ENCODE measurements at regions not wholly inside any gene's neighbourhood (a gene's known extent, or its start where the extent isn't known, plus 50 kb on each side); places are given as distances from the start of the nearest gene placed in this dataset.

DNA sequence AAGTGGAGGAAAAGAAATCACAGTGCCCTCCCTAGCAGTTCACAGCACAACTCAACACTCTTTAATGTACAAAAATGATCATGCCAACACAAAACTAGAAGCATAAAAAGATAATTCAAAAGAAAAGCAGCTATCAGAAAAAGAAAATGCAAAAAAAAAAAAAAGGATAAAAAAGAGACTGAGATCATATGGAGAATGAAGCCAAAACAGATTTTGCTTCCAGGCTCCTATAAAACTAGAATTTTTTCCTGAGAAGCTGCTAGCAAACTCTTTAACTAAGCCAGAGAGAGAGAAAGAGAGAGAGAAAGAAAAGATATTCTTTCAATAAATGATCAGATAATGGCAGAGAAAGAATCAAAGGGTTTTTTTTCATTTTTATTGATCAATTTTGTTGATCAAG, 288.0 kb upstream of the ANKRD30A start:
- ChIA-PET POLR2A (no interaction called here), CTCF (no interaction called here), RAD21 (ENCODE audit: unreplicated experiment) (no interaction called here), SMC1A (ENCODE audit: uncharacterized antibody, unreplicated experiment) (no interaction called here)
- Histone ChIP-seq H3K9me3 (replicated peaks; ENCODE audit: control insufficient read depth, insufficient read depth, low read length) (no peaks in the 10 kb centered on the region), H3K27me3 (replicated peaks in 1 of 2; ENCODE audit: control insufficient read depth in 2 of 2, insufficient read depth in 2 of 2, low read length in 1 of 2) (no peaks in the 10 kb centered on the region), H3K36me3 (ENCODE audit: control insufficient read depth in 2 of 2, insufficient read depth in 2 of 2, low read length in 1 of 2) (no peaks in the 10 kb centered on the region), H2AFZ (ENCODE audit: control insufficient read depth, low read depth, low read length) (no peak overlapping the region), H3K79me2 (ENCODE audit: control insufficient read depth, insufficient read depth, low read length) (no peaks in the 10 kb centered on the region), H3K9ac (ENCODE audit: control insufficient read depth, insufficient read depth, low read length) (no peak overlapping the region), H3K4me1 (ENCODE audit: control insufficient read depth, insufficient read depth, low read length) (no peaks in the 10 kb centered on the region), H3K4me3 (no peak overlapping the region), H3K27ac (ENCODE audit: control insufficient read depth, insufficient read depth) (no peak overlapping the region), H3K4me2 (ENCODE audit: control insufficient read depth, insufficient read depth) (no peak overlapping the region), H4K20me1 (ENCODE audit: control insufficient read depth, insufficient read depth) (no peaks in the 10 kb centered on the region)
- BruUV-seq (replicated peaks), result no TSS peak
- ATAC-seq (no peak), DNase-seq (ENCODE audit: low read depth, low spot score) (no peak), FAIRE-seq (no peak)
- intact Hi-C loops (cut with micrococcal nuclease; ENCODE audit: unreplicated experiment), result no loop called here
- TF ChIP-seq BCLAF1 (IDR thresholded peaks at IDR 0.05), result no peak
- in situ Hi-C loops (cut with MboI), result no loop called here

DNA sequence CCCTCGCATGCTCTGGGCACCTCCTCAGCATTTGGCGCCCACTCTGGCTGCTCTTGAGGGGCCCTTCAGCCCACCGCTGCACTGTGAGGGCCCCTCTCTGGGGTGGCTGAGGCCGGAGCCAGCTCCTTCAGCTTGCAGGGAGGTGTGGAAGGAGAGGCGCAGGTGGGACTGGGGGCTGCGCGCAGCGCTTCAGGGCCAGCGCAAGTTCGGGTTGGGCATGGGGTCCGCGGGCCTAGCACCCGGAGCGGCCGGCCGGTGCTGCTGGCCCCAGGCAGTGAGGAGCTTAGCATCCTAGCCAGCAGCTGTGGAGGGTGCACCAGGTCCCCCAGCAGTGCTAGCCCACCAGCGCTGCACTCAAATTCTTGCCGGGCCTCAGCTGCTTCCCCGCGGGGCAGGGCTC, 305.6 kb upstream of the ANKRD30A start:
- ChIA-PET RAD21 (ENCODE audit: unreplicated experiment) (no interaction called here), POLR2A (no interaction called here), CTCF (no interaction called here), SMC1A (ENCODE audit: uncharacterized antibody, unreplicated experiment) (no interaction called here)
- no peaks in the 10 kb centered on the region for H4K20me1 ChIP-seq (ENCODE audit: control insufficient read depth, insufficient read depth)
- no peaks in the 10 kb centered on the region for H3K4me1 ChIP-seq (ENCODE audit: control insufficient read depth, insufficient read depth, low read length)
- no peaks in the 10 kb centered on the region for H3K79me2 ChIP-seq (ENCODE audit: control insufficient read depth, insufficient read depth, low read length)
- H3K9ac ChIP-seq (ENCODE audit: control insufficient read depth, insufficient read depth, low read length), result no peak overlapping the region
- intact Hi-C loops (cut with micrococcal nuclease; ENCODE audit: unreplicated experiment), result no loop called here
- H2AFZ ChIP-seq (ENCODE audit: control insufficient read depth, low read depth, low read length), result no peak overlapping the region
- no peaks in the 10 kb centered on the region for H3K27me3 ChIP-seq (replicated peaks in 1 of 2; ENCODE audit: control insufficient read depth in 2 of 2, insufficient read depth in 2 of 2, low read length in 1 of 2)
- H3K9me3 ChIP-seq (replicated peaks; ENCODE audit: control insufficient read depth, insufficient read depth, low read length), result no peaks in the 10 kb centered on the region
- WGBS (ENCODE audit: insufficient coverage, insufficient replicate concordance, low lambda C conversion rate, missing lambda C conversion rate), result 67% methylated on average over 12 of the region's 20 CpGs
- no peak overlapping the region for H3K27ac ChIP-seq (ENCODE audit: control insufficient read depth, insufficient read depth)
- H3K4me2 ChIP-seq (ENCODE audit: control insufficient read depth, insufficient read depth), result no peak overlapping the region
- no peak overlapping the region for H3K4me3 ChIP-seq
- DNase-seq (ENCODE audit: low read depth, low spot score) (no peak), ATAC-seq (no peak), FAIRE-seq (no peak)
- no peaks in the 10 kb centered on the region for H3K36me3 ChIP-seq (ENCODE audit: control insufficient read depth in 2 of 2, insufficient read depth in 2 of 2, low read length in 1 of 2)
- BruUV-seq (replicated peaks), result no TSS peak
- in situ Hi-C loops (cut with MboI), result no loop called here
- TF ChIP-seq SMAD1 (IDR thresholded peaks at IDR 0.05; ENCODE audit: low read depth, partially characterized antibody) (no peak), CBFB (IDR thresholded peaks at IDR 0.05; ENCODE audit: low read depth) (no peak), DPF2 (IDR thresholded peaks at IDR 0.05) (no peak), NFYB (IDR thresholded peaks at IDR 0.05; ENCODE audit: insufficient read depth, low read depth, low read length) (no peak), ZNF687 (IDR thresholded peaks at IDR 0.05) (no peak), SIN3A (IDR thresholded peaks at IDR 0.05; ENCODE audit: low read depth, low read length) (no peak), ESRRA (IDR thresholded peaks at IDR 0.05; ENCODE audit: low read length) (no peak)
- TF ChIP-seq, protein P1, sequence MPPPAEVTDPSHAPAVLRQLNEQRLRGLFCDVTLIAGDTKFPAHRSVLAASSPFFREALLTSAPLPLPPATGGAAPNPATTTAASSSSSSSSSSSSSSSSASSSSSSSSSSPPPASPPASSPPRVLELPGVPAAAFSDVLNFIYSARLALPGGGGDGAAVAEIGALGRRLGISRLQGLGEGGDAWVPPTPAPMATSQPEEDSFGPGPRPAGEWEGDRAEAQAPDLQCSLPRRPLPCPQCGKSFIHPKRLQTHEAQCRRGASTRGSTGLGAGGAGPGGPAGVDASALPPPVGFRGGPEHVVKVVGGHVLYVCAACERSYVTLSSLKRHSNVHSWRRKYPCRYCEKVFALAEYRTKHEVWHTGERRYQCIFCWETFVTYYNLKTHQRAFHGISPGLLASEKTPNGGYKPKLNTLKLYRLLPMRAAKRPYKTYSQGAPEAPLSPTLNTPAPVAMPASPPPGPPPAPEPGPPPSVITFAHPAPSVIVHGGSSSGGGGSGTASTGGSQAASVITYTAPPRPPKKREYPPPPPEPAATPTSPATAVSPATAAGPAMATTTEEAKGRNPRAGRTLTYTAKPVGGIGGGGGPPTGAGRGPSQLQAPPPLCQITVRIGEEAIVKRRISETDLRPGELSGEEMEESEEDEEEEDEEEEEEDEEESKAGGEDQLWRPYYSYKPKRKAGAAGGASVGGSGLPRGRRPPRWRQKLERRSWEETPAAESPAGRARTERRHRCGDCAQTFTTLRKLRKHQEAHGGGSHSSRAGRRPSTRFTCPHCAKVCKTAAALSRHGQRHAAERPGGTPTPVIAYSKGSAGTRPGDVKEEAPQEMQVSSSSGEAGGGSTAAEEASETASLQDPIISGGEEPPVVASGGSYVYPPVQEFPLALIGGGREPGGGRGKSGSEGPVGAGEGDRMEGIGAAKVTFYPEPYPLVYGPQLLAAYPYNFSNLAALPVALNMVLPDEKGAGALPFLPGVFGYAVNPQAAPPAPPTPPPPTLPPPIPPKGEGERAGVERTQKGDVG (CRISPR knock-in tag; IDR thresholded peaks at IDR 0.05), result no peak
